ENCODE measurements at regions not wholly inside any gene's neighbourhood (a gene's known extent, or its start where the extent isn't known, plus 50 kb on each side); places are given as distances from the start of the nearest gene placed in this dataset.

DNA sequence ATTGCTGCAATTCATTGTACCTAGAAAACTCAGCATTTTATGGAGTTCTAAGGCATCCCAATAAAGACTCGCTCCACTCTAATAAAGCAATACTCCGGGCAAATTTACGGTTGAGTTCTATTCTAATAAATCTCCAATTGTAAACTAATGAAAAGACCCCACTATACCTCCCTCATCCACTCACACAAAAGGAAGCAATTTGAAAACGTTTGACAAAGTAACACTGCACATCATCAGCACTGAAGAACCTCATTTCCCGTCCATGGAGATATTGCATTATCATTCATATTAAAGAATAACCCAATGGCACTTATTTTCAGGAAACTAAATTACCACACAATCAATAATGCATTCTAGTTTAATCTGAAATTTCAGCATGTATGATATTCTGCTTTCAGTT, 111.0 kb upstream of the LMO3 start:
- TF ChIP-seq, protein P1, sequence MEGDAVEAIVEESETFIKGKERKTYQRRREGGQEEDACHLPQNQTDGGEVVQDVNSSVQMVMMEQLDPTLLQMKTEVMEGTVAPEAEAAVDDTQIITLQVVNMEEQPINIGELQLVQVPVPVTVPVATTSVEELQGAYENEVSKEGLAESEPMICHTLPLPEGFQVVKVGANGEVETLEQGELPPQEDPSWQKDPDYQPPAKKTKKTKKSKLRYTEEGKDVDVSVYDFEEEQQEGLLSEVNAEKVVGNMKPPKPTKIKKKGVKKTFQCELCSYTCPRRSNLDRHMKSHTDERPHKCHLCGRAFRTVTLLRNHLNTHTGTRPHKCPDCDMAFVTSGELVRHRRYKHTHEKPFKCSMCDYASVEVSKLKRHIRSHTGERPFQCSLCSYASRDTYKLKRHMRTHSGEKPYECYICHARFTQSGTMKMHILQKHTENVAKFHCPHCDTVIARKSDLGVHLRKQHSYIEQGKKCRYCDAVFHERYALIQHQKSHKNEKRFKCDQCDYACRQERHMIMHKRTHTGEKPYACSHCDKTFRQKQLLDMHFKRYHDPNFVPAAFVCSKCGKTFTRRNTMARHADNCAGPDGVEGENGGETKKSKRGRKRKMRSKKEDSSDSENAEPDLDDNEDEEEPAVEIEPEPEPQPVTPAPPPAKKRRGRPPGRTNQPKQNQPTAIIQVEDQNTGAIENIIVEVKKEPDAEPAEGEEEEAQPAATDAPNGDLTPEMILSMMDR (IDR thresholded peaks at IDR 0.05): no peak
- TF ChIP-seq POLR2A (IDR thresholded peaks at IDR 0.05): no peak

All from Peyer's patch (tissue), 4 donors.